Neural progenitor cell (in vitro differentiated cells): ENCODE measurements at regions not wholly inside any gene's neighbourhood (a gene's known extent, or its start where the extent isn't known, plus 50 kb on each side); places are given as distances from the start of the nearest gene placed in this dataset.

Experiments
- EZH2 ChIP-seq: fragments of 200-600 bp; sonication (generic); IDR thresholded peaks from 2 replicates; pipeline ENCODE4 v1.6.1; 2017; ENCODE audit warnings: antibody characterized with exemption, mild to moderate bottlenecking, moderate library complexity
- EZH2phosphoT487 ChIP-seq: fragments of 200-600 bp; sonication (generic); IDR thresholded peaks from 2 replicates; pipeline ENCODE4 v1.6.1; 2017; ENCODE audit warnings: antibody characterized with exemption
- TF ChIP-seq, protein P1 (sequence below): fragments of 200-600 bp; sonication (generic); IDR thresholded peaks from 2 replicates; pipeline ENCODE4 v1.5.1; 2017; ENCODE audit warnings: antibody characterized with exemption, mild to moderate bottlenecking

DNA sequence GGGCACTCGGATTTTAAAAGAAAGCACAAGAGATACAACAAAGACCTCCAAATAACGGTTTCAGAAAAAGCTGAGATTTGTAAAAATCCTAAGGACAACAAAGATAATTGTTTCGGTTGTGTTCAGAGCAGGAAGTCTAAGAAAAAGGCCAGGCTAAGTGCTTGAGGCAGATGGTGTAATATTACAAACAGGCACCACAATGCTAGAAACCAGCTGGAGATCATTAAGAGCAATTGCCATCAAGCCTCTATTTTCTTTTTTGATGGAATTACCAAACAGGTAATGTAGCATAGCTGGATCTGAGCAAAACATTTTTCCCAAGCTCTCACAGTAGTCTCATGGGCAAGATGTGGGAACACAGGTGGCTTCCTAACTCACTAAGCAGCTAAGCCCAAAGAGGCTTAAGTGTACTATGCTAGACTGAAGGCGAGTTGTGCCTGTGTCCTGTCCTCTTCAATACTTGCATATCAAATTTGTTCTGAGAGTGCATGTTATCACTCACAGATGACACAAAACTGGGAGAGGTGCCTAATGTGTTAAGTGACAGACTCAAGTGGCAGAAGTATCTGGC lies 161.6 kb downstream of the GLUL start:
- TF ChIP-seq, protein P1, sequence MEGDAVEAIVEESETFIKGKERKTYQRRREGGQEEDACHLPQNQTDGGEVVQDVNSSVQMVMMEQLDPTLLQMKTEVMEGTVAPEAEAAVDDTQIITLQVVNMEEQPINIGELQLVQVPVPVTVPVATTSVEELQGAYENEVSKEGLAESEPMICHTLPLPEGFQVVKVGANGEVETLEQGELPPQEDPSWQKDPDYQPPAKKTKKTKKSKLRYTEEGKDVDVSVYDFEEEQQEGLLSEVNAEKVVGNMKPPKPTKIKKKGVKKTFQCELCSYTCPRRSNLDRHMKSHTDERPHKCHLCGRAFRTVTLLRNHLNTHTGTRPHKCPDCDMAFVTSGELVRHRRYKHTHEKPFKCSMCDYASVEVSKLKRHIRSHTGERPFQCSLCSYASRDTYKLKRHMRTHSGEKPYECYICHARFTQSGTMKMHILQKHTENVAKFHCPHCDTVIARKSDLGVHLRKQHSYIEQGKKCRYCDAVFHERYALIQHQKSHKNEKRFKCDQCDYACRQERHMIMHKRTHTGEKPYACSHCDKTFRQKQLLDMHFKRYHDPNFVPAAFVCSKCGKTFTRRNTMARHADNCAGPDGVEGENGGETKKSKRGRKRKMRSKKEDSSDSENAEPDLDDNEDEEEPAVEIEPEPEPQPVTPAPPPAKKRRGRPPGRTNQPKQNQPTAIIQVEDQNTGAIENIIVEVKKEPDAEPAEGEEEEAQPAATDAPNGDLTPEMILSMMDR = no peak
- no peak for TF ChIP-seq EZH2phosphoT487
- TF ChIP-seq EZH2 = no peak
